ENCODE measurements at regions not wholly inside any gene's neighbourhood (a gene's known extent, or its start where the extent isn't known, plus 50 kb on each side); places are given as distances from the start of the nearest gene placed in this dataset.
A peak's percentile ranks its signal among the peaks of the same experiment; 100 is the strongest.

GRCh38 chr14:38721822-38722431 is 381.1 kb downstream of the SEC23A start:
- Histone ChIP-seq H3K4me3 (ENCODE audit: insufficient read depth, low read depth, low read length) (no peak overlapping the region), H3K23ac (ENCODE audit: low read depth, low read length) (no peak overlapping the region), H3K4ac (ENCODE audit: low read depth, low read length) (no peak overlapping the region), H3K9me3 (ENCODE audit: control insufficient read depth, insufficient read depth, low read length) (no peaks in the 10 kb centered on the region), H3K27ac (ENCODE audit: insufficient read depth, low read length) (no peak overlapping the region), H2BK20ac (ENCODE audit: low read depth, low read length) (no peak overlapping the region), H2BK120ac (ENCODE audit: low read depth, low read length) (no peak overlapping the region), H3K27me3 (ENCODE audit: control insufficient read depth, insufficient read depth, low read length) (no peaks in the 10 kb centered on the region), H2BK5ac (ENCODE audit: low read depth, low read length, poor library complexity, severe bottlenecking) (no peak overlapping the region), H3K14ac (replicated peaks; ENCODE audit: low read depth, low read length) (no peak overlapping the region), H3K4me2 (ENCODE audit: low read depth, low read length) (no peak overlapping the region), H4K5ac (ENCODE audit: low read depth, low read length) (no peak overlapping the region), H2AK9ac (replicated peaks; ENCODE audit: low read depth, low read length, poor library complexity) (no peak overlapping the region), H4K20me1 (ENCODE audit: insufficient read depth, low read length) (no peaks in the 10 kb centered on the region), H2AK5ac (ENCODE audit: low read depth, low read length) (no peak overlapping the region), H3K79me1 (ENCODE audit: low read depth in 1 of 2, low read length in 2 of 2) (no peaks in the 10 kb centered on the region), H3K9me1 (ENCODE audit: insufficient read depth, low read length) (no peaks in the 10 kb centered on the region), H3K56ac (ENCODE audit: extremely low read depth, insufficient read depth, low read length) (no peak overlapping the region), H4K91ac (ENCODE audit: insufficient read depth, low read depth, low read length) (no peak overlapping the region), H3K18ac (ENCODE audit: low read depth, low read length) (no peak overlapping the region), H3K9ac (ENCODE audit: low read depth, low read length) (no peak overlapping the region), H3K4me1 (ENCODE audit: control insufficient read depth, insufficient read depth, low read length) (no peaks in the 10 kb centered on the region), H3K36me3 (ENCODE audit: control insufficient read depth, insufficient read depth, low read length) (no peaks in the 10 kb centered on the region), H2BK15ac (ENCODE audit: low read depth, low read length) (no peak overlapping the region), H4K8ac (ENCODE audit: low read depth in 2 of 2, low read length in 2 of 2) (no peak overlapping the region), H2AFZ (replicated peaks; ENCODE audit: low read length, poor library complexity) (no peak overlapping the region)
- in situ Hi-C loops (cut with MboI; ENCODE audit: low sequenced_read_pairs) (loop anchor here (10.0 kb wide), 1 partner anchor 293 kb away; no protein-coding TSS in a partner anchor), dilution Hi-C loops (cut with HindIII; ENCODE audit: low sequenced_read_pairs, unreplicated experiment) (no loop called here), intact Hi-C loops (cut with micrococcal nuclease) (loop anchor here (1.0 to 5.0 kb wide), 4 partner anchors 145 to 820 kb away; no protein-coding TSS in a partner anchor)
- peak; percentile 31 for DNase-seq
- no TSS peak for BruUV-seq (replicated peaks)
- ChIA-PET POLR2A (ENCODE audit: unreplicated experiment) (no interaction called here), CTCF (interaction anchor here (0.7 to 1.7 kb wide), 4 partner anchors 9 to 767 kb away, joined by 3 to 5 read pairs (median 5); no protein-coding TSS in a partner anchor)
- no CpG with 5 or more reads among the region's 4 CpGs for WGBS, 2 experiments (ENCODE audit: extremely low coverage in 2 of 2, insufficient read length in 1 of 2)
- ATAC-seq (ENCODE audit: low read depth), result peak; percentile 92
- TF ChIP-seq CTCF (conservative IDR thresholded peaks at IDR 0.05; ENCODE audit: low read depth, low read length) (peak; percentile 69), SMC3 (IDR thresholded peaks at IDR 0.05; ENCODE audit: low read depth, low read length) (peak; percentile 59), RAD21 (IDR thresholded peaks at IDR 0.05; ENCODE audit: low read length) (peak; percentile 62), RFX5 (IDR thresholded peaks at IDR 0.05; ENCODE audit: low read depth, low read length) (no peak)
